Nephron progenitor cell (in vitro differentiated cells): ENCODE measurements at regions not wholly inside any gene's neighbourhood (a gene's known extent, or its start where the extent isn't known, plus 50 kb on each side); places are given as distances from the start of the nearest gene placed in this dataset.
"Not testable (repeated sequence)": the region's sequence is repeated elsewhere in the genome, so short reads cannot be mapped to it uniquely, and the experiment has no call there.

ENCODE experiments used
- DNase-seq: peaks from one replicate; pipeline ENCODE4 v3.0.0; 2021
- H3K27ac Mint-ChIP-seq: 2 replicates; pipeline ENCODE4 v1.8.0; 2021; ENCODE audit warnings: mild to moderate bottlenecking, moderate library complexity, mixed read lengths
- H3K27me3 Mint-ChIP-seq: 2 replicates; pipeline ENCODE4 v1.8.0; 2021; ENCODE audit warnings: mild to moderate bottlenecking, low read depth, mixed read lengths; ENCODE audit not compliant: poor library complexity
- H3K36me3 Mint-ChIP-seq: 2 replicates; pipeline ENCODE4 v1.8.0; 2021; ENCODE audit warnings: low read depth, mixed read lengths
- H3K4me1 Mint-ChIP-seq: 2 replicates; pipeline ENCODE4 v1.8.0; 2021; ENCODE audit warnings: mixed read lengths
- H3K4me3 Mint-ChIP-seq: 2 replicates; pipeline ENCODE4 v1.8.0; 2021; ENCODE audit warnings: mild to moderate bottlenecking, moderate library complexity, mixed read lengths
- H3K9me3 Mint-ChIP-seq: 2 replicates; pipeline ENCODE4 v1.8.0; 2021; ENCODE audit warnings: mild to moderate bottlenecking, moderate library complexity, mixed read lengths
- TF ChIP-seq, protein P1 (sequence below): fragments of 200-600 bp; sonication (generic); IDR thresholded peaks from 2 replicates; pipeline ENCODE4 v1.5.0; 2021; ENCODE audit warnings: antibody characterized with exemption

DNA sequence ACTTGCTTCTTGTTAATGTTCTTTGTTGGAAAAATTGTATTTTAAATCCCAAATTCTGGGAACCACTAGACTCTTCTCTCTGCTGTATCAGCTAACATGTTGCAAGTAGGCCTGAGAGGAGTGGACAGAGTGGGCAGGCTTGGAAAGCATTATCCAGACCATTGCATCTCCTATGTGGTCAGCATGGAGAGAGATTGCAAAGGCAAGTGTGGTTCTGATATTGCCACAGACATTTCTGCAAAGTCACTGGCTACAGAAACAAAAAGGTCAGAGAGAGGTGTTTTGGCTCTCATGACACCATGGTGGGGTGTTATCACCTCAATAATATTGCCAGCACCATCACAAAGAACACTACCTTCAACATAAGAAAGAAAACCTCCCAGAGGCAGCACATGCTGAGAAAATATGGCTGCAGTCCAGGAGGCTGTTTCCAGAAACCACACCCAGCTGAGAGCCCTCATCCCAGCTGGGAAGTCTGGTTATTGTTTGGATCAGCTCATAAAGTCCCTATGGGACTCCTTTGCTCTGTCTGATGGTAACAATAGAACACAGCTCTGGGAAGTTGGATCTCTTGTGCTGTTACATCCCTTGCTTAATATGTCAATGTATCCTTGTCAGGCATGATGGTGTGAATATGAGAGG is 78.2 kb upstream of the TBX18 start:
- TF ChIP-seq, protein P1, sequence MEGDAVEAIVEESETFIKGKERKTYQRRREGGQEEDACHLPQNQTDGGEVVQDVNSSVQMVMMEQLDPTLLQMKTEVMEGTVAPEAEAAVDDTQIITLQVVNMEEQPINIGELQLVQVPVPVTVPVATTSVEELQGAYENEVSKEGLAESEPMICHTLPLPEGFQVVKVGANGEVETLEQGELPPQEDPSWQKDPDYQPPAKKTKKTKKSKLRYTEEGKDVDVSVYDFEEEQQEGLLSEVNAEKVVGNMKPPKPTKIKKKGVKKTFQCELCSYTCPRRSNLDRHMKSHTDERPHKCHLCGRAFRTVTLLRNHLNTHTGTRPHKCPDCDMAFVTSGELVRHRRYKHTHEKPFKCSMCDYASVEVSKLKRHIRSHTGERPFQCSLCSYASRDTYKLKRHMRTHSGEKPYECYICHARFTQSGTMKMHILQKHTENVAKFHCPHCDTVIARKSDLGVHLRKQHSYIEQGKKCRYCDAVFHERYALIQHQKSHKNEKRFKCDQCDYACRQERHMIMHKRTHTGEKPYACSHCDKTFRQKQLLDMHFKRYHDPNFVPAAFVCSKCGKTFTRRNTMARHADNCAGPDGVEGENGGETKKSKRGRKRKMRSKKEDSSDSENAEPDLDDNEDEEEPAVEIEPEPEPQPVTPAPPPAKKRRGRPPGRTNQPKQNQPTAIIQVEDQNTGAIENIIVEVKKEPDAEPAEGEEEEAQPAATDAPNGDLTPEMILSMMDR, result no peak
- Mint-ChIP-seq H3K27me3 (peaks cover 3% of the 10 kb centered on the region), H3K4me1 (peaks cover 6% of the 10 kb centered on the region), H3K36me3 (no peaks in the 10 kb centered on the region), H3K27ac (no peak overlapping the region), H3K9me3 (peaks cover 35% of the 10 kb centered on the region), H3K4me3 (no peak overlapping the region)
- DNase-seq, result no peak

DNA sequence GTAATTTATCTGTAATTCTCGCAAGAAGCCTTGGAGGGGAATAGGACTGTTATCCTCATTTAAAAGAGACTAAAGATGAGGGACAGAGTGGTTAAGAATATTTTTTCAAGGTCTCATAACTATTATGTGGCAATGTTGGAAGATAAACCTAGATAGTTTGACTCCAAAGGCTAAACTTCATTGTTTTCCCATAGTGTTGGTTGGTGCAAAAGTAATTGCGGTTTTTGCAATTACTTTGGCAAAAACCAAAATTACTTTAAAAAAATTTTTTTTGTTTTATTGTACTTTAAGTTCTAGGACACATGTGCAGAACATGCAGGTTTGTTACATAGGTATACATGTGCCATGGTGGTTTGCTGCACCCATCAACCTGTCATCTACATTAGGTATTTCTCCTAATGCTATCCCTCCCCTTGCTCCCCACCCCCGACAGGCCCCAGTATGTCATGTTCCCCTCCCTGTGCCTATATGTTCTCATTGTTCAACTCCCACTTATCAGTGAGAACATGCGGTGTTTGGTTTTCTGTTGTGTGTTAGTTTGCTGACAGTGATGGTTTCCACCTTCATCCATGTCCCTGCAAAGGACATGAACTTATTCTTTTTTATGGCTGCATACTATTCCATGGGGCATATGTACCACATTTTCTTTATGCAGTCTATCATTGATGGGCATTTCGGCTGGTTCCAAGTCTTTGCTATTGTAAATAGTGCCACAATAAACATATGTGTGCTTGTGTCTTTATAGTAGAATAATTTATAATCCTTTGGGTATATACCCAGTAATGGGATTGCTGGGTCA is 72.9 kb upstream of the TBX18 start:
- H3K27me3 Mint-ChIP-seq, DNase-seq, H3K36me3 Mint-ChIP-seq, H3K4me1 Mint-ChIP-seq, H3K27ac Mint-ChIP-seq, H3K4me3 Mint-ChIP-seq: not testable (repeated sequence)
- peaks cover 49% of the 10 kb centered on the region for H3K9me3 Mint-ChIP-seq

DNA sequence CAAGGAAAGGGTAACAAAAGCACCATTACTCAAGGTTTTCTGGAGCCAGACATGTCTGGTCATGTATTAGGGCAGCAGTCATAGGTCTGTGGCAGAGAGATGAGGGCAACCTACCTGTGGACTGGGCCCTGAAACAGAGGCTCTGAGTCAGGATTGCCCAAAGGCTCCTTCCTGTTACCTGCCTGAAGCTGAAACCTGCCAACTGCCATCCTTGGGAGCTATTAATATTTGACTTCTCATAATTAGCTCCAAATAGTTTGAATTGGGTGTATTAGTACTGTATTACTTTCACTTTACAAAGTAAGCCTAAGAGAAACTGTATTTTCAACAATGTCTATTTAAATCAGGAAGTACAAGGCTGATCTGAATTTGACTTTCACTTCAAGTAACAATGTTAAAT is 72.0 kb upstream of the TBX18 start:
- no peak overlapping the region for H3K4me3 Mint-ChIP-seq
- no peak for DNase-seq
- H3K4me1 Mint-ChIP-seq, result no peaks in the 10 kb centered on the region
- H3K9me3 Mint-ChIP-seq, result peaks cover 43% of the 10 kb centered on the region
- no peak overlapping the region for H3K27ac Mint-ChIP-seq
- no peaks in the 10 kb centered on the region for H3K36me3 Mint-ChIP-seq
- H3K27me3 Mint-ChIP-seq, result no peaks in the 10 kb centered on the region
- TF ChIP-seq, protein P1, result no peak

DNA sequence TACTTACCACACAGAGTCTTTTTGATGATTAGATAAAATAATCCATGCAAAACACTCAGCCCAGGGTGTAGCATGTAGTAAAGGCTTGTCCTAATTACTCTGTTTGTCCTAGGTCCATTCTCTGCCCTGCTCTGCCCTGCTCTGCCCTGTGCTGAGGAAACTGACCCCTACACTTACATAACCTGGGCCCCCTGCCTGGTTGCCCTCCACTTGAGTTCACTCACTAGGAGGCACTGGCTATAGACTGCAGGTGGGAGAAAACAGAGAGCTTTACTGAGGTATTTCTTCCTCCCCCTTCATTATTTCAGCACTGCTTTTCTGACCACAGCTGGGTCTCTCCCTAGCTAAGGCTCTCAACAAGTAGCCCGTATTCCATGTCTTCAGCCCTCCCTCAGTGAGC is 70.9 kb upstream of the TBX18 start:
- Mint-ChIP-seq H3K9me3 (peaks cover 43% of the 10 kb centered on the region), H3K27me3 (no peaks in the 10 kb centered on the region), H3K36me3 (no peaks in the 10 kb centered on the region), H3K27ac (no peak overlapping the region), H3K4me1 (no peaks in the 10 kb centered on the region), H3K4me3 (no peak overlapping the region)
- no peak for DNase-seq
- TF ChIP-seq, protein P1, result no peak

DNA sequence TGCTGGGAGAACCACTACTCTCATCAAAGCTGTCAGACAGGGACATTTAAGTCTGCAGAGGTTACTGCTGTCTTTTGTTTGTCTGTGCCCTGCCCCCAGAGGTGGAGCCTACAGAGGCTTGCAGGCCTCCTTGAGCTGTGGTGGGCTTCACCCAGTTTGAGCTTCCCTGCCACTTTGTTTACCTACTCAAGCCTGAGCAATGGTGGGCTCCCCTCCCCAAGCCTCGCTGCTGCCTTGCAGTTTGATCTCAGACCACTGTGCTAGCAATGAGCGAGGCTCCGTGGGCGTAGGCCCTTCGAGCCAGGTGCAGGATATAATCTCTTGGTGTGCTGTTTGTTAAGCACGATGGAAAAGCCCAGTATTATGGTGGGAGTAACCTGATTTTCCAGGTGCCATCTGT is 67.5 kb upstream of the TBX18 start:
- H3K27me3 Mint-ChIP-seq, H3K27ac Mint-ChIP-seq, DNase-seq, H3K36me3 Mint-ChIP-seq, H3K4me1 Mint-ChIP-seq, H3K4me3 Mint-ChIP-seq: not testable (repeated sequence)
- H3K9me3 Mint-ChIP-seq, result peaks cover 43% of the 10 kb centered on the region

DNA sequence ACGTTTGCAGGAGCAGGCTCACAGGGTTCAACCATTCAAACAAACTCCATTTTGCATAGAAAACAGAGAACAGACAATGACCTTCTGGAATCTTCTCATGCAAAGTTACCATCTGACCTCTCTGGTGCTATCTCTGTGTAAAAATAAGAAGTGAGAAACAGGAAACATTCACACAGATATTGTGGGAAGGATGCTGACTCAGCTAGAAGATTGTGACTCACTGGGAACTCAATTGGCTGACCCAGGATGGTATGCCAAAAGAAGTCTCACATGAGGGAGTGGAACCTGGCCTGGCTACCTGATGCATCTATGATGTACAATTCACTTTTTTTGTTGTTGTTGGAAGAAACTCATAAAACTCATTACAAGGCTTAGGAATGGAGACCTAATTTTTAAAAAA is 61.1 kb upstream of the TBX18 start:
- Mint-ChIP-seq H3K4me1 (no peaks in the 10 kb centered on the region), H3K36me3 (no peaks in the 10 kb centered on the region), H3K27ac (no peak overlapping the region), H3K4me3 (no peak overlapping the region), H3K9me3 (peaks cover 37% of the 10 kb centered on the region), H3K27me3 (peaks cover 5% of the 10 kb centered on the region)
- no peak for DNase-seq
- TF ChIP-seq, protein P1, result no peak

DNA sequence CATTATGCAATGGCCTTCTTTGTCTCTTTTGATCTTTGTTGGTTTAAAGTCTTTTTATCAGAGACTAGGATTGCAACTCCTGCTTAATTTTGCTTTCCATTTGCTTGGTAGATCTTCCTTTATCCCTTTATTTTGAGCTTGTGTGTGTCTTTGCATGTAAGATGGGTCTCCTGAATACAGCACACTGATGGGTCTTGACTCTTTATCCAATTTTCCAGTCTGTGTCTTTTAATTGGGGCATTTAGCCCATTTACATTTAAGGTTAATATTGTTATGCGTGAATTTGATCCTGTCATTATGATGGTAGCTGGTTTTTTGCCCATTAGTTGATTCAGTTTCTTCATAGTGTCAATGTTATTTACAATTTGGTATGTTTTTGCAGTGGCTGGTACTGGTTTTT is 56.9 kb upstream of the TBX18 start:
- H3K36me3 Mint-ChIP-seq, H3K4me3 Mint-ChIP-seq, DNase-seq, H3K27me3 Mint-ChIP-seq, H3K27ac Mint-ChIP-seq, H3K4me1 Mint-ChIP-seq: not testable (repeated sequence)
- H3K9me3 Mint-ChIP-seq, result peaks cover 34% of the 10 kb centered on the region
